Activated T-cell treated with anti-CD3 and anti-CD28 coated beads, Interleukin-2, amount 50 U/mL, for 48 hours (primary cell): ENCODE measurements at regions not wholly inside any gene's neighbourhood (a gene's known extent, or its start where the extent isn't known, plus 50 kb on each side); places are given as distances from the start of the nearest gene placed in this dataset.

ENCODE experiments used
- DNase-seq, 2 experiments: peaks; one replicate each; pipeline ENCODE4 v3.0.0-alpha.2; 2020

DNA sequence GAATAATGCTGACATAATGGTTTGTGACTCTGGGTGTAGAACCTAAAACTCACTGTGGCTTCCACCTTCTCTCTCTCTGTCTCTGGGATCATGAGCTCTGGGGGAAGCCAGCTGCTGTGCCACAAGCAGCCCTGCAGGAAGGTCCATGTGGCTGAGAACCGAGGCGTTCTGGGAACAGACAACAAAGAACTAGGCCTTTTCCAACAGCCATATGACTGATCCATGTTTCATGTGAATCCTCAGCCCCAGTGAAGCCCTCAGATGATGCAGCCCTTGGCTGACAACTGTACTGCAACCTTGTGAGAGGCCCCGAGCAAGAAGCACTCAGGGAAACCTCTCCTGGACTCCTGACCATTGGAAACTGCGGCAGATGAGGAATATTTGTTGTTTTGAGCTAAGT is 56.6 kb downstream of the HLA-G start:
- no peak for DNase-seq

DNA sequence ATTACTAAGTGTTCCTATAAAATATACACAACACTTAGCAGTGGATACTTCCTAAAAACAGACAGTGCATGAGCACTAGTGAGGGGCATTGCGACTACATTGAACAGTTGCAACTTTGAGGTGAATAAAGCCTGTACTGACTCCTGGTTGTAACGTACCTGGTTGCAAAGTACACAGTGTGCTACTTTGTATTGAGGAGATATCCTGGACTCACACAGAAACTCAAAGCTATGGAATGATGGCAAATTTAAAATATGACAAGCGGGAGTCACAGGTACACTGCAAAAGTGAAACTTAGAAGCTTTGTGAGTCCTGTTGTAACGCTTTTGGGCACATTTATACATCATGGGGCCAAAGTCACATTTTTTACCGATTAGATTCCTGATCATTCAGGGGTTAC is 55.6 kb upstream of the HLA-A start:
- DNase-seq, result no peak

DNA sequence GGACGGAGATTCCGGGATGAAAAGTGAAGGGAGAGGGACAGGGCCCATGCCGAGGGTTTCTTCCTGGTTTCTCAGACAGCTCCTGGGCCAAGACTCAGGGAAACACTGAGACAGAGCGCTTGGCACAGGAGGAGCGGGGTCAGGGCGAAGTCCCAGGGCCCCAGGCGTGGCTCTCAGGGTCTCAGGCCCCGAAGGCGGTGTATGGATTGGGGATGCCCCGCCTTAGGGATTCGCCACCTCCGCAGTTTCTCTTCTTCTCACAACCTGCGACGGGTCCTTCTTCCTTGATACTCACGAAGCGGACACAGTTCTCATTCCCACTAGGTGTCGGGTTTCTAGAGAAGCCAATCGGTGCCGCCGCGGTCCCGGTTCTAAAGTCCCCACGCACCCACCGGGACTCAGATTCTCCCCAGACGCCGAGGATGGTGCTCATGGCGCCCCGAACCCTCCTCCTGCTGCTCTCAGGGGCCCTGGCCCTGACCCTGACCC is 55.0 kb upstream of the HLA-A start:
- peak; percentile 23 to 34 for DNase-seq

DNA sequence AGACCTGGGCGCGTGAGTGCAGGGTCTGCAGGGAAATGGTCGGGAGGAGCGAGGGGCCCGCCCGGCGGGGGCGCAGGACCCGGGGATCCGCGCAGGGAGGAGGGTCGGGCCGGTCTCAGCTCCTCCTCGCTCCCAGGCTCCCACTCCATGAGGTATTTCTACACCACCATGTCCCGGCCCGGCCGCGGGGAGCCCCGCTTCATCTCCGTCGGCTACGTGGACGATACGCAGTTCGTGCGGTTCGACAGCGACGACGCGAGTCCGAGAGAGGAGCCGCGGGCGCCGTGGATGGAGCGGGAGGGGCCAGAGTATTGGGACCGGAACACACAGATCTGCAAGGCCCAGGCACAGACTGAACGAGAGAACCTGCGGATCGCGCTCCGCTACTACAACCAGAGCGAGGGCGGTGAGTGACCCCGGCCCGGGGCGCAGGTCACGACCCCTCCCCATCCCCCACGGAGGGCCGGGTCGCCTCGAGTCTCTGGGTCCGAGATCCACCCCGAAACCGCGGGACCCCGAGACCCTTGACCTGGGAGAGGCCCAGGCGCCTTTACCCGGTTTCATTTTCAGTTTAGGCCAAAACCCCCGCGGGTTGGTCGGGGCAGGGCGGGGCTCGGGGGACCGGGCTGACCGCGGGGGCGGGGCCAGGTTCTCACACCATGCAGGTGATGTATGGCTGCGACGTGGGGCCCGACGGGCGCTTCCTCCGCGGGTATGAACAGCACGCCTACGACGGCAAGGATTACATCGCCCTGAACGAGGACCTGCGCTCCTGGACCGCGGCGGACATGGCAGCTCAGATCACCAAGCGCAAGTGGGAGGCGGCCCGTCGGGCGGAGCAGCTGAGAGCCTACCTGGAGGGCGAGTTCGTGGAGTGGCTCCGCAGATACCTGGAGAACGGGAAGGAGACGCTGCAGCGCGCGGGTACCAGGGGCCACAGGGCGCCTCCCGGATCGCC is 54.2 kb upstream of the HLA-A start:
- peak; percentile 69 to 77 for DNase-seq
